Colonic mucosa (tissue), 4 donors: ENCODE measurements at regions not wholly inside any gene's neighbourhood (a gene's known extent, or its start where the extent isn't known, plus 50 kb on each side); places are given as distances from the start of the nearest gene placed in this dataset.
"Not testable (repeated sequence)": the region's sequence is repeated elsewhere in the genome, so short reads cannot be mapped to it uniquely, and the experiment has no call there.

Experiments used
- DNase-seq: peaks from one replicate; pipeline ENCODE4 v3.0.0-alpha.2; 2020
- H3K27ac ChIP-seq: fragments of 200-600 bp; one replicate; pipeline ENCODE4 v1.8.0; 2021
- H3K27me3 ChIP-seq: fragments of 200-600 bp; one replicate; pipeline ENCODE4 v1.8.0; 2021
- H3K36me3 ChIP-seq: fragments of 200-600 bp; one replicate; pipeline ENCODE4 v1.8.0; 2021
- H3K4me1 ChIP-seq: fragments of 200-600 bp; one replicate; pipeline ENCODE4 v1.8.0; 2021; ENCODE audit warnings: mild to moderate bottlenecking
- H3K4me3 ChIP-seq: fragments of 200-600 bp; one replicate; pipeline ENCODE4 v1.8.0; 2021
- H3K9ac ChIP-seq, 2 donors: one replicate each; pipeline ENCODE4 v1.7.0; 2013; ENCODE audit warnings: control low read depth in 2 of 2, low read depth in 2 of 2, low read length in 2 of 2
- H3K9me3 ChIP-seq: fragments of 200-600 bp; one replicate; pipeline ENCODE4 v1.8.0; 2021
- intact Hi-C: fragments of 100-400 bp; cut with DNase I; formaldehyde crosslinking; loops from one replicate; pipeline ENCODE4 v1.14.1; 2022
- TF ChIP-seq, protein P1 (sequence below): fragments of 200-600 bp; IDR thresholded peaks from one replicate; pipeline ENCODE4 v1.8.0; 2022; ENCODE audit warnings: antibody characterized with exemption, mild to moderate bottlenecking
- donor health status: healthy.
- donor health status: DM: no; HTN: no; CAD: no.
- donor health status: DM: no; HTN: no; CAD: no.

DNA sequence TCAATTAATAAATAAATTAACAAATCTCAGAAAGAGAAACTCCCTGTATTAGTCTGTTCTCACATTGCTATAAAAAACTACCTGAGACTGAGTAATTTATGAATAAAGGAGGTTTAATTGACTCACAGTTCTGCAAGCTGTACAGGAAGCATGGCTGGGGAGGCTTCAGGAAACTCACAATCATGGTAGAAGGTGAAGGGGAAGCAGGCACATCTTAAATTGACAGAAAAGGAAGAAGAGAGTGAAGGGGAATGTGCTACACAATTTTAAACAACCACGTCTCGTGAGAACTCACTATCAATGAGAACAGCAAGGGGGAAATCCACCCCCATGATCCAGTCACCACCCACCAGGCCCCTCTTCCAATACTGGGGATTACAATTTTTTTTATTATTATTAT lies 358.3 kb upstream of the KIAA1217 start:
- TF ChIP-seq, protein P1, sequence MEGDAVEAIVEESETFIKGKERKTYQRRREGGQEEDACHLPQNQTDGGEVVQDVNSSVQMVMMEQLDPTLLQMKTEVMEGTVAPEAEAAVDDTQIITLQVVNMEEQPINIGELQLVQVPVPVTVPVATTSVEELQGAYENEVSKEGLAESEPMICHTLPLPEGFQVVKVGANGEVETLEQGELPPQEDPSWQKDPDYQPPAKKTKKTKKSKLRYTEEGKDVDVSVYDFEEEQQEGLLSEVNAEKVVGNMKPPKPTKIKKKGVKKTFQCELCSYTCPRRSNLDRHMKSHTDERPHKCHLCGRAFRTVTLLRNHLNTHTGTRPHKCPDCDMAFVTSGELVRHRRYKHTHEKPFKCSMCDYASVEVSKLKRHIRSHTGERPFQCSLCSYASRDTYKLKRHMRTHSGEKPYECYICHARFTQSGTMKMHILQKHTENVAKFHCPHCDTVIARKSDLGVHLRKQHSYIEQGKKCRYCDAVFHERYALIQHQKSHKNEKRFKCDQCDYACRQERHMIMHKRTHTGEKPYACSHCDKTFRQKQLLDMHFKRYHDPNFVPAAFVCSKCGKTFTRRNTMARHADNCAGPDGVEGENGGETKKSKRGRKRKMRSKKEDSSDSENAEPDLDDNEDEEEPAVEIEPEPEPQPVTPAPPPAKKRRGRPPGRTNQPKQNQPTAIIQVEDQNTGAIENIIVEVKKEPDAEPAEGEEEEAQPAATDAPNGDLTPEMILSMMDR, result no peak
- no peak overlapping the region for H3K27ac ChIP-seq
- no peaks in the 10 kb centered on the region for H3K27me3 ChIP-seq
- no peak overlapping the region for H3K9ac ChIP-seq
- H3K4me1 ChIP-seq, result no peaks in the 10 kb centered on the region
- no peaks in the 10 kb centered on the region for H3K9me3 ChIP-seq
- no peak overlapping the region for H3K4me3 ChIP-seq
- no peak for DNase-seq
- no peaks in the 10 kb centered on the region for H3K36me3 ChIP-seq
- intact Hi-C loops, result no loop called here

DNA sequence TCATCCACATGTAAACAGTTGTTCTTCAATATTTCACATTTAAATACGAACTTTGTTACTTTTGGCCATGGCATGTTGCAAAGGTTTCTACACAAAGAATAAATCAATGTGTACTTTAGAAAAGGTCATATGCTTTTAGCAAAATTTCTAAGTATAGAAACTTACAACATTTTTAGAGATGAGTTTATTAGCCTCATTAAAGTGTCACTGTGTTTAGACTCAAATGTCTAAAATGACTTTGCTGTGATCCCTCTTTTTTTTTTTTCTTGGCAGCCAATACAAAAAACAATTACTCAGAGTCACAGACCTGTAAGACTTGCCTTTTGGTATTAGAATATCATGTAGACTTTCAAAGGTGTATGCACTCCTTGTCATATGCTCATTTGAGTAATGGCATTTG lies 349.3 kb upstream of the KIAA1217 start:
- intact Hi-C loops, result no loop called here
- no peak overlapping the region for H3K9ac ChIP-seq
- H3K4me1 ChIP-seq, result no peaks in the 10 kb centered on the region
- H3K9me3 ChIP-seq, result no peaks in the 10 kb centered on the region
- no peaks in the 10 kb centered on the region for H3K36me3 ChIP-seq
- no peaks in the 10 kb centered on the region for H3K27me3 ChIP-seq
- DNase-seq, result no peak
- no peak overlapping the region for H3K4me3 ChIP-seq
- TF ChIP-seq, protein P1, result no peak
- H3K27ac ChIP-seq, result no peak overlapping the region

DNA sequence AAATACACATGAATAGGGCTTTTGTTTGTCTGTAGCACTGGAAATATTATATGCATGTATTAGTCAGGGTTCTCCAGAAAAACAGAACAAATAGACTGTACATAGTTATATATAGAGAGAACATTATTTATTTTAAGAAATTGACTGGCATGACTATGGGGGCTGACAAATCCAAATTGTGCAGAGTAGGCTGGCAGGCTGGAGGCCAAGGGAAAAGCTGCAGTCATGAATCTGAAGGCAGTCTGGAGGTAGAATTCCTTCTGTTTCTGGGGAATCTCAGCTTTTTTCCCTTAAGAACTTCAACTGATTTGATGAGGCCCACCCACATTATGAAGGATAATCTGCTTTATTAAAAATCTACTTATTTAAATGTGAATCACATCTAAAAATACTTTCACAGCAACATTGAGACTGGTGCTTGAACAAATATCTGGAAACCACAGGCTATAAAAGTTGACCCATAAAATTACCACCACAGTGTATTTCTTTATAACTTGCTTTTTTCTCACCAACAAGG lies 344.2 kb upstream of the KIAA1217 start:
- H3K9me3 ChIP-seq, result no peaks in the 10 kb centered on the region
- H3K27me3 ChIP-seq, result no peaks in the 10 kb centered on the region
- H3K27ac ChIP-seq, result no peak overlapping the region
- H3K9ac ChIP-seq, result no peak overlapping the region
- H3K4me3 ChIP-seq, result no peak overlapping the region
- TF ChIP-seq, protein P1, result no peak
- no peak for DNase-seq
- no peaks in the 10 kb centered on the region for H3K36me3 ChIP-seq
- no peaks in the 10 kb centered on the region for H3K4me1 ChIP-seq
- intact Hi-C loops, result no loop called here

GRCh38 chr10:23866985-23867384 lies 342.0 kb upstream of the KIAA1217 start:
- H3K36me3 ChIP-seq, H3K4me3 ChIP-seq, H3K9me3 ChIP-seq, H3K27me3 ChIP-seq, H3K4me1 ChIP-seq, DNase-seq, intact Hi-C loops, H3K27ac ChIP-seq, H3K9ac ChIP-seq: not testable (repeated sequence)

DNA sequence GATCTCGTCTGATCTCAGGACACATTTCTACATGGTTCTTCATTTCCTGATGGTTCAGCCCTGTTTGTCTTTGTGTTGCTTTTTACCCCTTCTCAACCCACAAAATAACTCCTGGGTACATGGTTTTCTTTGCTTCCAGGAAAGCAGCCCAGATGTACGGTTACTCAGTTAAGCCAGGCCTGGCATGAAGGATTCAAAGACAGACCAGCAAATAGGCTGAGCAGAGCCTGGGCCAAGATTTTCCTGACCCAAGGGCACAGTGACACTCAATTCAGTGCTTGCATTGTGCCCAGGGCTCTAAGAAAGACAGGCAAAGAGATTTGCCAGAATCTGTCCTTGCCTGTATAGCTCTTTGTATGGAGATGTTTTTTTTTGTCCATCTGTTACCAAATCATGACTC lies 340.8 kb upstream of the KIAA1217 start:
- no peaks in the 10 kb centered on the region for H3K36me3 ChIP-seq
- DNase-seq, result no peak
- H3K9me3 ChIP-seq, result no peaks in the 10 kb centered on the region
- no peaks in the 10 kb centered on the region for H3K27me3 ChIP-seq
- intact Hi-C loops, result no loop called here
- H3K4me3 ChIP-seq, result no peak overlapping the region
- TF ChIP-seq, protein P1, result no peak
- H3K4me1 ChIP-seq, result no peaks in the 10 kb centered on the region
- no peak overlapping the region for H3K27ac ChIP-seq
- no peak overlapping the region for H3K9ac ChIP-seq

GRCh38 chr10:23869548-23869947 lies 339.4 kb upstream of the KIAA1217 start:
- DNase-seq, result no peak
- intact Hi-C loops, result no loop called here
- H3K27ac ChIP-seq, result no peak overlapping the region
- no peaks in the 10 kb centered on the region for H3K9me3 ChIP-seq
- no peaks in the 10 kb centered on the region for H3K4me1 ChIP-seq
- H3K27me3 ChIP-seq, result no peaks in the 10 kb centered on the region
- no peaks in the 10 kb centered on the region for H3K36me3 ChIP-seq
- H3K4me3 ChIP-seq, result no peak overlapping the region
- no peak overlapping the region for H3K9ac ChIP-seq
- TF ChIP-seq, protein P1, result no peak
